Nephron progenitor cell (in vitro differentiated cells): ENCODE measurements at regions not wholly inside any gene's neighbourhood (a gene's known extent, or its start where the extent isn't known, plus 50 kb on each side); places are given as distances from the start of the nearest gene placed in this dataset.
A peak's percentile ranks its signal among the peaks of the same experiment; 100 is the strongest.

Experiments used
- DNase-seq: peaks from one replicate; pipeline ENCODE4 v3.0.0; 2021
- H3K27ac Mint-ChIP-seq: 2 replicates; pipeline ENCODE4 v1.8.0; 2021; ENCODE audit warnings: mild to moderate bottlenecking, moderate library complexity, mixed read lengths
- H3K27me3 Mint-ChIP-seq: 2 replicates; pipeline ENCODE4 v1.8.0; 2021; ENCODE audit warnings: mild to moderate bottlenecking, low read depth, mixed read lengths; ENCODE audit not compliant: poor library complexity
- H3K36me3 Mint-ChIP-seq: 2 replicates; pipeline ENCODE4 v1.8.0; 2021; ENCODE audit warnings: low read depth, mixed read lengths
- H3K4me1 Mint-ChIP-seq: 2 replicates; pipeline ENCODE4 v1.8.0; 2021; ENCODE audit warnings: mixed read lengths
- H3K4me3 Mint-ChIP-seq: 2 replicates; pipeline ENCODE4 v1.8.0; 2021; ENCODE audit warnings: mild to moderate bottlenecking, moderate library complexity, mixed read lengths
- H3K9me3 Mint-ChIP-seq: 2 replicates; pipeline ENCODE4 v1.8.0; 2021; ENCODE audit warnings: mild to moderate bottlenecking, moderate library complexity, mixed read lengths
- TF ChIP-seq, protein P1 (sequence below): fragments of 200-600 bp; sonication (generic); IDR thresholded peaks from 2 replicates; pipeline ENCODE4 v1.5.0; 2021; ENCODE audit warnings: antibody characterized with exemption

GRCh38 chr13:103573446-103573845, 507.2 kb upstream of the SLC10A2 start:
- Mint-ChIP-seq H3K36me3 (no peaks in the 10 kb centered on the region), H3K4me1 (no peaks in the 10 kb centered on the region), H3K27ac (peak overlapping the region; percentile 21), H3K9me3 (peaks cover 13% of the 10 kb centered on the region), H3K27me3 (peaks cover 2% of the 10 kb centered on the region), H3K4me3 (no peak overlapping the region)
- TF ChIP-seq, protein P1, sequence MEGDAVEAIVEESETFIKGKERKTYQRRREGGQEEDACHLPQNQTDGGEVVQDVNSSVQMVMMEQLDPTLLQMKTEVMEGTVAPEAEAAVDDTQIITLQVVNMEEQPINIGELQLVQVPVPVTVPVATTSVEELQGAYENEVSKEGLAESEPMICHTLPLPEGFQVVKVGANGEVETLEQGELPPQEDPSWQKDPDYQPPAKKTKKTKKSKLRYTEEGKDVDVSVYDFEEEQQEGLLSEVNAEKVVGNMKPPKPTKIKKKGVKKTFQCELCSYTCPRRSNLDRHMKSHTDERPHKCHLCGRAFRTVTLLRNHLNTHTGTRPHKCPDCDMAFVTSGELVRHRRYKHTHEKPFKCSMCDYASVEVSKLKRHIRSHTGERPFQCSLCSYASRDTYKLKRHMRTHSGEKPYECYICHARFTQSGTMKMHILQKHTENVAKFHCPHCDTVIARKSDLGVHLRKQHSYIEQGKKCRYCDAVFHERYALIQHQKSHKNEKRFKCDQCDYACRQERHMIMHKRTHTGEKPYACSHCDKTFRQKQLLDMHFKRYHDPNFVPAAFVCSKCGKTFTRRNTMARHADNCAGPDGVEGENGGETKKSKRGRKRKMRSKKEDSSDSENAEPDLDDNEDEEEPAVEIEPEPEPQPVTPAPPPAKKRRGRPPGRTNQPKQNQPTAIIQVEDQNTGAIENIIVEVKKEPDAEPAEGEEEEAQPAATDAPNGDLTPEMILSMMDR = no peak
- no peak for DNase-seq

GRCh38 chr13:103568314-103568713, 502.1 kb upstream of the SLC10A2 start:
- no peaks in the 10 kb centered on the region for H3K36me3 Mint-ChIP-seq
- no peak for DNase-seq
- TF ChIP-seq, protein P1 = no peak
- H3K27me3 Mint-ChIP-seq = peaks cover 1% of the 10 kb centered on the region
- no peak overlapping the region for H3K27ac Mint-ChIP-seq
- no peaks in the 10 kb centered on the region for H3K4me1 Mint-ChIP-seq
- no peak overlapping the region for H3K4me3 Mint-ChIP-seq
- H3K9me3 Mint-ChIP-seq = peaks cover 4% of the 10 kb centered on the region

DNA sequence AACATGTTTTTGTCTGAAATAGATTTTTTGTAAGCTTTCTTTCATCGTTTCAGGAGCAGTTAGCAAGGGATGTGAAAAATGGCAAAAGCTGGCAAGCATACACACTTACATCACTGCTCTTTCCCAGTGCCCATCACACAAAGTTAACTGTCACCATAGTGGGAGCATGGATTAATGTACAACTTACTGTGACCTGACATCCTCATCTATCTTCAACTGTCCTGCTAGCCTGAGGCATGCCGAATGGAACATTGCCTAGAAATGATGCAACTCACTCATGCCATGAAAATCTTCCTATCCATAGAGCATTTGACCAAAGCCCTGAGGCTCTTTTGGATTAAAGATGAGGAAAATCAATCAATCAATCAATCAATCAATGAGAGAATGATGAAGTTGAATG, 491.7 kb upstream of the SLC10A2 start:
- TF ChIP-seq, protein P1 = no peak
- Mint-ChIP-seq H3K9me3 (peaks cover 29% of the 10 kb centered on the region), H3K4me1 (no peaks in the 10 kb centered on the region), H3K4me3 (no peak overlapping the region), H3K36me3 (no peaks in the 10 kb centered on the region), H3K27ac (no peak overlapping the region), H3K27me3 (no peaks in the 10 kb centered on the region)
- no peak for DNase-seq

DNA sequence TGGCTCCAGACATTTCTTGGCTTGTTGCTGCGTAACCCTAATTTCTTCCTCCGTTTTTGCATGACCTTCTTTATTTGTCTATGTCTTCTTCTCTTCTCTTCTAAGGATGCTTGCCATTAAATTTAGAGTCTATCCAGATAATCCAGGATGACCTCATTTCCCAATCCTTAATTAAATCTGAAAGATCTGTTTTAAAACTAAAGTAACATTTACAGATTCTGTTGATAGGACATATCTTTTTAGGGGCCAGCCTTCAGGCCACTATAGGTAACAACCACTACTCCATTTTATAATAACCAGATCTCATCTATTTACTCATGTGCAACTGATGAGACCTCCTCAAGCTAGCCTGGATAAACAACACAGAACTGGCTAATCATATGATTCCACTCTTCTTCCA, 490.5 kb upstream of the SLC10A2 start:
- peaks cover 21% of the 10 kb centered on the region for H3K9me3 Mint-ChIP-seq
- no peaks in the 10 kb centered on the region for H3K27me3 Mint-ChIP-seq
- H3K36me3 Mint-ChIP-seq = no peaks in the 10 kb centered on the region
- no peak overlapping the region for H3K27ac Mint-ChIP-seq
- no peak overlapping the region for H3K4me3 Mint-ChIP-seq
- DNase-seq = no peak
- TF ChIP-seq, protein P1 = no peak
- no peaks in the 10 kb centered on the region for H3K4me1 Mint-ChIP-seq

DNA sequence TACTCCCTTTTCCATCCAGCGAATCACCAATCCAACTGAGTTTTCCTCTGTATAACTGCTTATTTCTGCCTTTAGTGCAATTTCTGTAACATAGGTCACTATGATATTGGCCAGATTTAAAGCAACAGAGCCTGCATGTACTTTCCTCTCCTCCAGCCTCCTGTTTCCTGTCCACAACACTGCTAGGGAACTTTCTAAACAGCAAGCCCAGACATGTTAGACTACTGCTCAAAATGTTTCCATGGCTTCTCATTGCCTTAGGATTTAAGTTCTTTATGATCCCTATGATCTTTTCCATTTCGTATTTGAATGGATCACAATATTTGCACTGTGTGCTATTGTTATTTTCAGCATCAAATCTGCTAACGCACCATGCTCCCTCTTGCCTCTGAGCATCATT, 481.7 kb upstream of the SLC10A2 start:
- no peak overlapping the region for H3K4me3 Mint-ChIP-seq
- H3K4me1 Mint-ChIP-seq = no peaks in the 10 kb centered on the region
- DNase-seq = no peak
- H3K36me3 Mint-ChIP-seq = peaks cover 22% of the 10 kb centered on the region
- TF ChIP-seq, protein P1 = no peak
- H3K27me3 Mint-ChIP-seq = peaks cover 2% of the 10 kb centered on the region
- H3K9me3 Mint-ChIP-seq = peaks cover 46% of the 10 kb centered on the region
- no peak overlapping the region for H3K27ac Mint-ChIP-seq

GRCh38 chr13:103546271-103546670, 480.1 kb upstream of the SLC10A2 start:
- Mint-ChIP-seq H3K4me1 (no peaks in the 10 kb centered on the region), H3K36me3 (peaks cover 32% of the 10 kb centered on the region), H3K9me3 (peaks cover 60% of the 10 kb centered on the region), H3K4me3 (no peak overlapping the region), H3K27ac (no peak overlapping the region), H3K27me3 (peaks cover 2% of the 10 kb centered on the region)
- TF ChIP-seq, protein P1 = no peak
- DNase-seq = no peak
